GM21367 (cell line): ENCODE measurements at regions not wholly inside any gene's neighbourhood (a gene's known extent, or its start where the extent isn't known, plus 50 kb on each side); places are given as distances from the start of the nearest gene placed in this dataset.

Experiments used
- ATAC-seq: cut with Tn5 transposase; IDR thresholded peaks from one replicate; pipeline ENCODE4 v1.9.1; 2021; ENCODE audit not compliant: unreplicated experiment

DNA sequence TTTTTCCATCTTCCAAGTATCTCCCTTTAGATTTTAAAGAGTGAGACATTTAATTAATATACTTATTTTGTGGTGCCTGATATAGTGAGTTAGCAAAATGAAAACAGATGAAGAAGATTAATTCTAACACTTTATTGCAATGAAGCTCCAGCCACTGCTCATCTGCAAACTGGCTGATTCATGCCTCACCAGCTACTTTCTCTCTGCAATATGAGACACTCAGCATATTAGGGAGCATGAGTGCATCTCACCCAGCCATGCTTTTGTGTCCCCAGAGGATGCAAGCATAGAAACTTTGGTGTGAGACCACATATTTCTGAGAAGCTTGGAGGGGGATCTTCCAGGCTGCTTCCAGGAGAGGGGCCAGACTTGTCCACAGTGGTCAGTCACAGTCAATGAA is 148.6 kb downstream of the BMP4 start:
- no peak for ATAC-seq

DNA sequence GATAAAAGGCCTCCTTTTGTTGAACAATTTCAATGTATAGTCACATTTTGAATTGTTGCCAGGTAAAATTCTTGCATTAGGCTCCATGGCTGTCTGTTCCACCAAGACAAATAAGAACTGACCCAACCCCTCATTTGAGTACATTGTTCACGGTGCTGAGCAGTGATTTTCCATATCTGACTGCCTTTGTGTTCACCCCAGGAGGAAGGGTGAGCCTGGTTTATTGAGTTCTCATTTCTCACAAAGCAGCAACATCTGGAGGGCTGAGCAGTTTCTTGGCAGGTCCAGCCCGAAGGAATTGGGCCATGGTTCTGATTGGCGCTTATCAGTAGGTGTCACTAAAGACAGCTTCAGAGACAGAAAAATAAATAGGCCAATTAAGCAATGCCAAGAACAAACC is 149.1 kb downstream of the BMP4 start:
- no peak for ATAC-seq

DNA sequence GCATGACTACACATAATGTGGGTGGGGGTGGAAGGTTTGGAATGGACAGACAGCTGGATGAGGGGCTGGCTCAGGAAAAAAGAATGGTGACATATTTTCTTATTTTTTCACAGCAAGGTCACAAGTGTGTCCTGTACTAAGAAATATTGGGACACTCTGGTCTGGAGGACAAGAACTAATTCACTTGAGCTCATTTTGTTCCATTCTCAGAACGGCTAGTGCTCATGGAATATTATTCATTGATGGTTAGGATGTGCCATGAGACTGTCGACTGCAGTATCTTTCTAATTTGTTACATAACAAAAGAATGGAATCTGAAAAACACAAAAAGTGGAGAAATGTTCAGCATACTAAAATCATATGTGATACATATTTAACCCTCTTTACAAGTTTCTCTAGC is 149.5 kb downstream of the BMP4 start:
- no peak for ATAC-seq

DNA sequence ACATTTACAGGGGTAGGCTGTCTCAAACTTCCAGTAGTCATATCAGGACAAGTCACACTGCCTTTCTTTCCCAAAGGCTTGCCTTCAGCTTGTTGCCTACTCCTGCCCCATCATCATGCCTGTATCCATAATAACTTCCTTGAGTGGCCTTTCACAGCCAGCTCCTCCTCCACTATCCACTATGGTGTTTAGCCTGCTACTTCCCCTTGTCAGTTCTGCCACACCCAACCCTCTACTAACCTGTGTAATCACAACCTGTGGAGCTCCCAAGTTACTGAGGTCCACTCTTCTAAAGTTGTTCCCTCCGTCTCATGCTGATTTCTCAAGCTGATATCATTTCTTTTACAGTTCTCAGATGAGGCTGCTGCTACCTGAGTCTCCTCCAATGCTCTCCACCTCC is 159.9 kb downstream of the BMP4 start:
- no peak for ATAC-seq

DNA sequence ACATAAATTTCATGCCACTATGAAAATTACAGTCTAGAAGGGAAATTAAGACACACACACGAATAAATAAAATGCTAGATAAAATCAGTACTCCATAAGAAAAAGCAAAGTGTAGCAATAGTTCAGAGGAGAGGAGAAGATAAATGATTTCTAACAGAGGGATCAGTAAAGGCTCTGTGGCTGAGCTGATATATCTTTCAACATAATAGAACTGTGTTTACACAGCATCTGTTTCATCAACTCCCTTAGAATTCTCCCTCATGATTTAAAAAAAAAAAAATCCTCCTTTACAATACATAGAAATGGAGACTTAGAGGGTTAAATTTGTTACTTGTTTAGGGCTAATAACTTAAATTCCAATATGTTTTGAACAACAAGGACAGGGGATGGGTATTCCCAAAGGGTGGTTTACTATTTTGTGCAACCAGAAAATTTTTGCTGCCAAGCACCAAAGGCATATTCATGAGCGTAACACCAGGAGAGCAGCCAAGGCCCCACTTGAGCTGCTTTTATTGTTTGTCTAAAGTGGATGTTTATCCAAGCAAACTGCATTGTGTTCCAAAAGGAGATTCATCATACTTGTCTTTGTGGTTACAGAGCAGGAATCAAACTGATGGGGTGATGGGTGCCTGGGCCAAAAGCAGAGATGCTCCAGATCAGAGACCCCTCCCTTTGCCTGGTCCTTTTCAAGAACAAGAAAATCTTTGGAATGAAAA is 162.7 kb downstream of the BMP4 start:
- no peak for ATAC-seq

DNA sequence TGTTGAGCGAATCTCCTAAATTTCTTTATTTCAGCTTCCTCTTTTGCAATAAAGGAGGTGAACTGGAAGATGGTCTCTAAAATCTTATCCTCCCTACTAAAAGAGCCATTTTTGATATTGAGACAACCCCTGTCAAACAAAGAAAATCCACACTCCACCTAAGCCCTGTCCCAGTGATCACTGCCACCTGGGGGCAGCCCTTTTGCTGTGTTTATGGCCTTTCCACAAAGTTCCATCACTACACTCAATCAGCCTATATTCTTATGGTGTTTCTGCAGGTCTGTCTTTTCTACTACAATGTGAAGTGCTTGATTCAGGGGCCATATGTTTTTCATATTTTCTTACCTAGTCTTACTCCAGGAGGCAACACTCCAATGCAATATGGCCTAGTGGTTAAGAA is 163.7 kb downstream of the BMP4 start:
- ATAC-seq = no peak

DNA sequence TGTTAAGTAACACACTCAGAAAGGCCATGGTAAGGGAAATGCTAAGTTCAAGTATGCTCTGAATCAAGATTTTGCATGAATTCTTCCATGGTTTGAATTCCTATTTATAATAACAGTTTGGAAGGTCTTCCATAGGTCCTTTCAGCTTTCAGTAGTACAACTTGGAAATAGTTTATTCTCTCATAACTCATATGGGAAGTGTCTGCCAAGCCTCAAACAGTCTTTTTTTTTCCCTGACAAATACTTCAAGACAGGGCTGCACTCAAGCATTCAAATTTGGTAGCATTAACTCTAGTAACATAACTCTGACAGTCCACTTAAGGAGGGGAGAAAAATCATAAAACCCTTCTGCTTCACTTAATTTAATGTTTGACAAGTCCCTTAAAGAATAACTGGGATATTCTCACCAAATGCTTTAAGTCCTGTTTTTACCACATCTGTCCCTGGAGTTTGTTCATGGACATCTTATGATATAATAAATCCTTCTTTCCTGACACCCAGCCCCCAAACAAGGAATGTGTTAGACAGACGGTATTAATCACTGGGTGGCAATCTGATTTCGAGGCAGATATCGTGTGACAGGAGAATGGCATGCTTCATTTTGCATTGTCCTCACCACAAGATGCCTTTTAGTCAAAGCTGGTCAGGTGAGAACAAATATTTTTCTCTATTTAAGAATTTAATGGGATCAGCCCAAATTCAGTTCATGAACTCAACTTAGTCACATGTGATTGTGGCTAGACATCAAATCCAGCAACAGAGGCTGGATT is 165.7 kb downstream of the BMP4 start:
- ATAC-seq = no peak

DNA sequence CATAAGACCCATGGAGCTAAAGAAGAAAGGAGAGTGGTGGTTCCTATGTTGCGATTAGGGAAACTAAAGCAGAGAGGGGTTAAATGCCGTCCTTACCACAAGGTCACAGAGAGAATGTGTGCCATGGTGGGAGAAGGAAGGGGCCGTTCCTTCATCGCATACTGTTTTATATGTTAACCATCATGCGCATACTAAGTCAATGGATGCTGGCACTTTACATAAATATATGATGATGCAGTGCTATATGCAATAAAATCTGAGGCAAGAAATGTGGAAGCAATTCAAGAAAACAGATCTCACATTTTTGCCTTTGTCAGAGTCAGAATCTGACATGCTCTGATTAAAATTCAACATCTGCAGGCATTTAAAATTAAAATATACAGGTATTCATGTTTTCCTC is 168.1 kb downstream of the BMP4 start:
- no peak for ATAC-seq

DNA sequence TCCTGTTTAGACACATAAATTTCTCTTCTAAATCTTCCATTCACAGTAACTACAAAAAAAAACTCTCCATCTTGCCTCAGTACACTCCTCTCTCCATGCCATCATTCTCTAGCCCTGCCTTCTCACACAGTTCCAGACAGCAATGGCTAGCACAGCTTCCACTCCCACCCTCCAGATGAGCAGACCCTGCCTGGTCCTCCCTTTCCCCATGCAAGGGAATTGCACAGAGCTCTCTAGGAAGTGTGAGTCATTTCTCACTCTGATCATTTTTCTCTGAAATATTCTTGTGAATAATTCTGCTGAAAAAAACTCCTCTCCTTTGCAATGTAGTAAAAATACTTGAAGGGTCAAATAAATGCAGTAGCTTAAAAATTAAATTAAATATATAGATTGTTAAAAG is 170.6 kb downstream of the BMP4 start:
- ATAC-seq = no peak

DNA sequence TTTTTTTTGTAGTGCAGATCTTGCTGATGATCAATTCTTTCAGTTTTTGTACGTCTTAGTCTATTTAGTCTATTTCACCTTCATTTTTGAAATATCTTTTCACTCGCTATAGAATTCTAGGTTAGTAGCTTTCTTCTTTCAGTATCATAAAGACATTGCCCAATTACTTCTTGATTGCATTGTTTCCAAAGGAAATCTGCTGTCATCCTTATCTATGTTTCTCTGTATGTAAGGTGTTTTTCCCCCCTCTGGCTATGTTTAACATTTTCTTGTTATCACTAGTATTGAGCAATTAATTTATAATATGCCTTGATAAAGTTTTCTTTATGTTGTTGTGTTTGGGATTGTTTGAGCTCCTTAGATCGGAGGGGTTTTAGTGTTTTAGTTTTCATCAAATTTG is 171.9 kb downstream of the BMP4 start:
- ATAC-seq = no peak

DNA sequence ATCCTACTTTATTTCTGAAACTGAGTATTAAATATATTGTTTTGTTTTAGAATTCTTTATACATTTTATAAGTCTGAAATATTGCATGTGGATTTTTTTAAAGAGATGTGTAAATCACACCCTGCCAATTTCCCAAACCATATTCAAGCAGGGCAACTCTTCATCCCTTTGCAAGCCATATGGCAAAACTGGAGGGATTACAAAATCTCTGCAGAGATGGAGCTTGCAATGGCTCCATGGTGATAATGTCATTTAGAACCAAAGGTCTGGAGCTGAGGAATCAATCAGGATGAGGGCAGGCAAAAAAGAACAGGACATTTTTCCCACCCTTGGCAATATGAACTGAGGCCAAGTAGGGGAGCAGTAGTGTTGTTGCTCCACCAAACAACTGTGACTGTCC is 173.4 kb downstream of the BMP4 start:
- no peak for ATAC-seq

DNA sequence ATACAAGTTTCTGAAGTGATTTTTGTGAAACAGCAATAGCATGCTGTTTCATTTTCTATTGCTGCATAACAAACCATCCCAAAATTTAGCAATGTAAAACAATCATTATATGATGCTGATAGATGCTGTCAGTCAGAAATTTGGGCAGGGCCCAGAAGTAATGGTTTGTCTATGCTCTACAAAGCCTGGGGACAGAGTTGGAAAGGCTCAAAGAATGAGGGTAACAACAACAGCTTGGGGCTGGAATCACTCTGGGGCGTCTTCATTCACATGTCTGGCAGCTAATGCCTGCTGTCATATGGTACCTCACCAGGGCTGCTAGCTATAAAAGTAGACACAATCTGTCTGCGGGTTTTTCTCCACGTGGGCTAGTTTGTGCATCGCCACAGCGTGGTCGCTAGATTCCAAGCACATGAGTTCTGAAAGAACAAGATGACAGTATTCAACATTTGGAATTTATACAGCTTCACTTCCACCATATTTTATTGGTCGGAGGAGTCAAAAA is 176.5 kb downstream of the BMP4 start:
- no peak for ATAC-seq

DNA sequence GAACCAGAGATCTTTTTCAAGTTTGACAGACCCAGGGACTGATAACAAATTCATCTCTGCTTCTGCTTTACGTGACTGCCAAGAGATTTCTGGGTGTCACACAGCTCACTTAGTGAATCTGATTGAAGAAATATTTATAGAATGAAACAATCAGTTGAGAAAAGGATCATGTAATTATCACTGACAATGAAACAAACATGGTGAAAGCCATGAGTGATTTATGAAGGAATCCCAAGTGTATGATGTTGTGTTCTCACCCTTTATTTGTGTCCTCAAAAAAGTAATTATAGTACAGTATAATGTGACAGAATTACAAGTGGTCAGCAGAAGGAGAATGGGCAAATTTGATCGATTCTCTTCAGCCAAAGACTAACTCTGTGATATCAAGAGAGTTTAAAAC is 177.3 kb downstream of the BMP4 start:
- ATAC-seq = no peak

DNA sequence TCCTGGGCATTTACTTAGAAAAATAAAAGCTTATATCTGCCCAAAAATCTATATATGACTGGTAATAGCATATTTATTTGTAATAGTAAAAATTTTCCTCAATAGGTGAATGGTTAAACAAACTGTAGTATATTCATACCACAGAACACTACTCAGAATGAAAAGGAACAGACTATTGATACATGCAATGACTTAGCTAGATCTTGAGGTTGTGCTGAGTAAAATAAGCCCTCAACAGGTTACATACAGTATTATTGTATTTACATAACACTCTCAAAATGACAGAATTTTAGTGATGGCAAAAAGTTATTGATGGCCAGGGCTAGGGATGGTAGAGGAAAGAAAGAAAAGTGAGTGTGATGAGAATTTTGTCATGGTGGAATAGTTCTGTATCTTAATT is 178.4 kb downstream of the BMP4 start:
- no peak for ATAC-seq

DNA sequence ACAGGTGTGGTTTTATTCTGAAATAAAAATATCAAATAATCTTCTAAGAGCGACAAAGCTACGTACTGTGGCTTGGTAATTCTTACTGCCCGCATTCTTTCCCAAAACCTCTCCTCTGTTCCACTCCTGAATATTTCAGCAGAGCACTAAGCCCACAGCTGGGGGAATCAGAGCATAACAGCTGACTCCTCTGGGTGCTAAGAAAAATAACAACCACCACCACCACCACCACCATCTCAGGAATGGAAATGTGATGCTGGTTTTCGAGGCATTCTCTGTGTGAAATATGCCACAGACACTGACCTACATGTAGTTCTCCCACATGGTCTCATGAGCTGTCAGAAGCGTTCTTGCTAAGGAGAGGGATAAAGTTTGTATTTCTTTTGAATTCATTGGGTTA is 183.7 kb downstream of the BMP4 start:
- ATAC-seq = no peak

DNA sequence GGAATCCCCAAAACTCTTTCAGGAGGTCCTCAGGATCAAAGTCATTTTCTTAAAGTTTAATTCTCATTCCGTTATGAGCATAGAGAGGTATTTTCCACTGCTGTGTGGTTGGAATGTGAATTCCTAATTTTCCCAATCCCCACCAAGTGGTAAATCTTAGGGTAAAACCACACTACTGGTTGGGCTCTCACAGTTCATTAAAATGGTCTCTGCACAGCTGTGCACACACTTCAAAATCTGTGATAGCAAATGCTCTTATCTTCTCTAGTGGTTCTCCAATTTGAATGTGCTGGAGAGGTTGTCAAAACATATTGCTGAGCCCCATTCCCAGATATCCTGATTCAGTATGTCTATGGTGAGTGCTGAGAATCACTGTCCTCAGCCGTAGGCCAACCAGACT is 189.1 kb downstream of the BMP4 start:
- no peak for ATAC-seq

DNA sequence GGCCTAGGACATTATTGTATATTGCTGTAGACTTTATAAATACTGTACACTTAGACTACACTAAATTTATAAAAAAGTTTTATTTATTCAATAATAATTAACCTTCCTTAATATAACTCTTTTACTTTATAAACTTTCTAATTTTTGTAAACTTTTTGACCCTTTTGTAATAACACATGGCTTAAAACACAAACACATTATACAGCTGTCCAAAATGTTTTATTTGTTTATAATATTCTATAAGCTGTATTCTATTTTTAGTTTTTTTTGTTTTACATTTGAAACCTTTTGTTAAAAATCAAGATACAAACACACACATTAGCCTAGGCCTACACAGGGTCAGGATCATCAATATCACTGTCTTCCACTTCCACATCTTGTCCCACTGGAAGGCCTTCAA is 190.0 kb downstream of the BMP4 start:
- ATAC-seq = no peak

DNA sequence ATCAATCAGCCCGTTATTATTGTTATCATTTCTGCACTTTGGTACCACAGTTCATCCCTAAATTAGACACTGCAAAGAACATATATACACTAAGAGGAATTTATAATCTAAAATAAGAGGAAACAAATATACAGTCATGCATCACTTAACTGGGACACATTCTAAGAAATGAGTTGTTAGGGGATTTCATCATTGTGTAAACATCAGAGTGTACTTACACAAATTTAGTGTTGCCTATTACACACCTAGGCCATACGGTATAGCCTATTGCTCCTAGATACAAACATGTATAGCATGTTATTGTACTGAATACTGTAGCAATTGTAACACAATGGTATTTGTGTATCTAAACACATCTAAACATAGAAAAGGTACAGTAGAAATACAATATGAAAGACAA is 190.5 kb downstream of the BMP4 start:
- ATAC-seq = no peak

DNA sequence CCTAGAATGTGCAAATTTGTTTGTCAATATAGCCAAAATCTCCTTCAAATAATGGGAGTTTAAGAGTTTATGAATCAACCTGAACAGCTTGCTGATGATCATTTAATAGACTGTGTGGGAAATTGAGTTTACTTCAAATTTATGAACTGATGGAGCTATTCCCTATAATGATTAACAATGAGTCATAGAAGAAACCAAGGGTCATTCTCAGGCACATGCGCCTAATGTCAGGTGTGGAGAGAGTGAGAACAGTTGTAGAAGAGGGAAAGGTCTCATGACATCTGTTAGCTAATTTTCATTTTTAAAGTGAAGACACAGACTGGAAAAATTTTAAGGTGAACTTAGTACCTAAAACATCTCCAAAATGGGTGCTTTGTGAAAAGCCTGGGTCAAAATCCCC is 191.8 kb downstream of the BMP4 start:
- ATAC-seq = no peak

DNA sequence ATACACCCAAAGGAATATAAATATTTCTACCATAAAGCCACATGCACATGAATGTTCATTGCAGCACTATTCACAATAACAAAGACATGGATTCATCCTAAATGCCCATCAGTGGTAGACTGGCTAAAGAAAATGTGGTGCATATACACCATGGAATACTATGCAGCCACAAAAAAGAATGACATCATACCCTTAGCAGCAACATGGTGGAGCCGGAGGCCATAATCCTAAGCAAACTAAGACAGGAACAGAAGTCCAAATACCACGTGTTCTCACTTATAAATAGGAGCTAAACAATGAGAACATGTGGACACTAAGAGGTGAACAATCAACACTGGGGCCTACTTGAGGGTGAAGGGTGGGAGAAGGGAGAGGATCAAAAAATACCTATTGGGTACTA is 198.5 kb downstream of the BMP4 start:
- no peak for ATAC-seq

DNA sequence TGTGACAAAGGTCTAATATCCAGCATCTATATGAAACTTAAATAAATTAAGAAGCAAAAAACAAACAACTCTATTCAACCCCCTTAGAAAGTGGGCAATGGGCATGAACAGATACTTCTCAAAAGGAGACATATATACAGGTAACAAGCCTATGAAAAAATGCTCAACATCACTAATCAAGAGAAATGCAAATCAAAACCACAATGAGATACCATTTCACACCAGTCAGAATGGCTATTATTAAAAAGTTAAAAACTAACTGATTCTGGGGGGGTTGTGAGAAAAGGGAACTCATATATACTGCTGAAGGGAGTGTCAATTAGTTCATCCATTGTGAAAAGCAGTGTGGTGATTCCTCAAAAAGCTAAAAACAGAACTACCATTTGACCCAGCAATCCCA is 198.9 kb downstream of the BMP4 start:
- ATAC-seq = no peak

DNA sequence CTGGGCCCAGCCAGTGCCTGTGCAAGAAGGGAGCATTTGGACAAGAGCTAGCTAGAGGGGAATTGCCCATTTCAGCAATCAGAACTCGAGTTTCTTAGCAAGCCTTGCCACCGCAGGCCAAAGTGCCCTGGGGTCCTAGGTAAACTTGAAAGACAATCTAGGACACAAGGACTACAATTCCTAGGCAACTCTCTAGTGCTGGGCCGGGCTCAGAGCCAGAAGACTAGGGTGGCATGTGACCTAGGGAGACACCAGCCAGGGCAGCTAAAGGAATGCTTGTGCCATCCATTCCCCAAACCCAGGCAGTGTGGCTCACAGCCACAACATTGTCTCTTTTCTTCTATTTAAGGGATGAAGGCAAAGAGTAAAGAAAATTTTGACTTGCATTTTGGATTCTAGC is 205.0 kb downstream of the BMP4 start:
- ATAC-seq = no peak

DNA sequence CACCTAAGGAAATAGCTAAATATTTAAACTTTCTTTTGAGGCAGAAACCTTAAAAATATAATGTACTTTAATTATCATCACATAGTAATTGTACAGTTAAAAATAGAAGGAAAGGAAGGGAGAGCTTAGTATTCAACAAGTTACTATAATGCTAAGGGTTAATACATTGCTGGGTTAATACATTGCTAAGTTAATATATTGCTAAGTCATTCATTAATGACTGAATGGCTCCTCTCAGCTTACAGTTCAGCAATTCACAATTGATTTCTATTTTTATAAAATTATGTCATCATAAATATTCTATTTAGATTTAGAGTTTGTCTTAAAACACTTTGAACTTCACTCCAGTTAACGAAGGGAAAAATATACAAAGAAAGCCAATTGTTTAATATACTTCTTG is 207.9 kb downstream of the BMP4 start:
- no peak for ATAC-seq
